Astrocyte (in vitro differentiated cells and primary cell): ENCODE measurements at regions not wholly inside any gene's neighbourhood (a gene's known extent, or its start where the extent isn't known, plus 50 kb on each side); places are given as distances from the start of the nearest gene placed in this dataset.
A peak's percentile ranks its signal among the peaks of the same experiment; 100 is the strongest.

Experiments used
- DNase-seq: peaks from one replicate; pipeline ENCODE4 v3.0.0-alpha.2; 2010; ENCODE audit warnings: low read depth
- FAIRE-seq: peaks from 2 replicates; lab custom pipeline; 2011; peaks lifted over from hg19 to GRCh38; lab: Jason Lieb, UNC
- H2AFZ ChIP-seq: 2 replicates; pipeline ENCODE4 v1.6.0; 2012; ENCODE audit warnings: low read depth, low read length, inconsistent platforms
- H3K27ac ChIP-seq: 2 replicates; pipeline ENCODE4 v1.5.1; 2011; ENCODE audit warnings: low read depth, low read length, inconsistent platforms
- H3K27me3 ChIP-seq: 2 replicates; pipeline ENCODE4 v1.6.0; 2011; ENCODE audit warnings: low read length, inconsistent platforms; ENCODE audit not compliant: insufficient read depth
- H3K36me3 ChIP-seq: 2 replicates; pipeline ENCODE4 v1.5.1; 2011; ENCODE audit warnings: low read length, inconsistent platforms; ENCODE audit not compliant: insufficient read depth
- H3K4me1 ChIP-seq: 2 replicates; pipeline ENCODE4 v1.5.1; 2011; ENCODE audit warnings: low read length, inconsistent platforms; ENCODE audit not compliant: insufficient read depth
- H3K4me2 ChIP-seq: 2 replicates; pipeline ENCODE4 v1.6.0; 2012; ENCODE audit warnings: low read length, inconsistent platforms
- H3K4me3 ChIP-seq: 2 replicates; pipeline ENCODE4 v1.5.1; 2011; ENCODE audit warnings: low read depth, mild to moderate bottlenecking, low read length, inconsistent platforms; ENCODE audit not compliant: insufficient read depth
- H3K79me2 ChIP-seq: 2 replicates; pipeline ENCODE4 v1.6.0; 2012; ENCODE audit warnings: mild to moderate bottlenecking, low read length, inconsistent platforms; ENCODE audit not compliant: insufficient read depth
- H3K9ac ChIP-seq: 2 replicates; pipeline ENCODE4 v1.6.0; 2012; ENCODE audit warnings: mild to moderate bottlenecking, low read length, inconsistent platforms
- H3K9me3 ChIP-seq: 2 replicates; pipeline ENCODE4 v1.5.1; 2012; ENCODE audit warnings: low read depth, mild to moderate bottlenecking, low read length, inconsistent platforms; ENCODE audit not compliant: insufficient read depth
- H4K20me1 ChIP-seq: 2 replicates; pipeline ENCODE4 v1.6.0; 2012; ENCODE audit warnings: low read length, inconsistent platforms; ENCODE audit not compliant: insufficient read depth
- H3K27ac Mint-ChIP-seq: one replicate; pipeline ENCODE4 v1.8.0; 2021; ENCODE audit warnings: mild to moderate bottlenecking, mixed read lengths; ENCODE audit not compliant: unreplicated experiment
- H3K27me3 Mint-ChIP-seq: one replicate; pipeline ENCODE4 v1.8.0; 2021; ENCODE audit warnings: low read depth, mixed read lengths; ENCODE audit not compliant: unreplicated experiment
- H3K36me3 Mint-ChIP-seq: one replicate; pipeline ENCODE4 v1.8.0; 2021; ENCODE audit warnings: low read depth, mixed read lengths; ENCODE audit not compliant: unreplicated experiment
- H3K4me1 Mint-ChIP-seq: one replicate; pipeline ENCODE4 v1.8.0; 2021; ENCODE audit warnings: low read depth, mixed read lengths; ENCODE audit not compliant: unreplicated experiment
- H3K4me3 Mint-ChIP-seq: one replicate; pipeline ENCODE4 v1.8.0; 2021; ENCODE audit warnings: mild to moderate bottlenecking, moderate library complexity, mixed read lengths; ENCODE audit not compliant: unreplicated experiment
- H3K9me3 Mint-ChIP-seq: one replicate; pipeline ENCODE4 v1.8.0; 2021; ENCODE audit warnings: mild to moderate bottlenecking, mixed read lengths; ENCODE audit not compliant: unreplicated experiment
- CTCF ChIP-seq: IDR thresholded peaks from 2 replicates; pipeline ENCODE4 v1.5.1; 2011; ENCODE audit warnings: low read depth, mild to moderate bottlenecking, inconsistent platforms, low read length, moderate library complexity; ENCODE audit not compliant: insufficient read depth
- EZH2 ChIP-seq: IDR thresholded peaks from 2 replicates; pipeline ENCODE4 v1.6.1; 2012; ENCODE audit warnings: mild to moderate bottlenecking, low read length, inconsistent platforms; ENCODE audit not compliant: insufficient read depth

DNA sequence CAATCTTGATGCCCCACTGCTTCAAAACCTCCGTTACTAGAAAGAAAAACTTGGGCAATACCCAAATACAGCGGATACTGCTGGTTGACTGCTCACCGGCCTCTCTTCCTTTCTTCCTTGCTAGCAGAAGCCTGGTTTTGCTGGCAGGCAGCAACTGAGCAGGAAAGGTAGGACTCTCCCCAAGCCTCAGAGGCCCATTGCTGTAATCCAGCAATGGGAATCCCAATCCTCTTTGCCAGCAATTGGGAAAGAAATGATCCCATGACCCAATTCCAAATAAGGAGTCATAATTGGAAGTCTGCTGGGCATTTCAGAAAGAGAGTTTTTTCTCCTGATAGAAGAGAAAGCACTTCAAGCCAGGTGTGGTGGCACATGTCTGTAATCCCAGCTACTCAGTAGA, 394.5 kb downstream of the BCOR start:
- TF ChIP-seq EZH2 (no peak), CTCF (no peak)
- peaks cover 10% of the 10 kb centered on the region for H3K27me3 Mint-ChIP-seq
- no peak overlapping the region for H3K4me2 ChIP-seq
- H3K4me3 ChIP-seq, result no peak overlapping the region
- no peaks in the 10 kb centered on the region for H3K9me3 ChIP-seq
- no peaks in the 10 kb centered on the region for H3K36me3 ChIP-seq
- H3K27me3 ChIP-seq, result no peaks in the 10 kb centered on the region
- H3K9me3 Mint-ChIP-seq, result no peaks in the 10 kb centered on the region
- no peaks in the 10 kb centered on the region for H4K20me1 ChIP-seq
- no peak overlapping the region for H3K27ac Mint-ChIP-seq
- no peaks in the 10 kb centered on the region for H3K4me1 ChIP-seq
- H3K36me3 Mint-ChIP-seq, result no peaks in the 10 kb centered on the region
- no peak for FAIRE-seq
- H3K27ac ChIP-seq, result no peak overlapping the region
- H3K79me2 ChIP-seq, result no peaks in the 10 kb centered on the region
- DNase-seq, result no peak
- no peak overlapping the region for H2AFZ ChIP-seq
- H3K4me1 Mint-ChIP-seq, result no peaks in the 10 kb centered on the region
- H3K4me3 Mint-ChIP-seq, result no peak overlapping the region
- no peak overlapping the region for H3K9ac ChIP-seq

- H3K27ac Mint-ChIP-seq, result no peak overlapping the region
- no peaks in the 10 kb centered on the region for H3K27me3 ChIP-seq
- H3K36me3 Mint-ChIP-seq, result no peaks in the 10 kb centered on the region
- H3K4me3 ChIP-seq, result no peak overlapping the region
- no peaks in the 10 kb centered on the region for H4K20me1 ChIP-seq
- no peak overlapping the region for H3K9ac ChIP-seq
- H2AFZ ChIP-seq, result no peak overlapping the region
- no peak for DNase-seq
- no peak overlapping the region for H3K27ac ChIP-seq
- no peaks in the 10 kb centered on the region for H3K36me3 ChIP-seq
- no peaks in the 10 kb centered on the region for H3K9me3 ChIP-seq
- H3K4me3 Mint-ChIP-seq, result no peak overlapping the region
- no peak overlapping the region for H3K4me2 ChIP-seq
- no peaks in the 10 kb centered on the region for H3K4me1 Mint-ChIP-seq
- H3K79me2 ChIP-seq, result no peaks in the 10 kb centered on the region
- H3K4me1 ChIP-seq, result no peaks in the 10 kb centered on the region
- peaks cover 8% of the 10 kb centered on the region for H3K27me3 Mint-ChIP-seq
- TF ChIP-seq CTCF (no peak), EZH2 (no peak)
- FAIRE-seq, result no peak
- peaks cover 4% of the 10 kb centered on the region for H3K9me3 Mint-ChIP-seq
These were observed 393.2 kb downstream of the BCOR start for GRCh38 chrX:39704590-39704989.

GRCh38 chrX:39705290-39705689, 392.5 kb downstream of the BCOR start:
- peaks cover 4% of the 10 kb centered on the region for H3K9me3 Mint-ChIP-seq
- Histone ChIP-seq H3K4me2 (no peak overlapping the region), H4K20me1 (no peaks in the 10 kb centered on the region), H3K27me3 (no peaks in the 10 kb centered on the region), H3K9me3 (no peaks in the 10 kb centered on the region), H3K4me1 (no peaks in the 10 kb centered on the region), H3K27ac (no peak overlapping the region), H3K4me3 (no peak overlapping the region), H2AFZ (no peak overlapping the region), H3K9ac (no peak overlapping the region), H3K36me3 (no peaks in the 10 kb centered on the region), H3K79me2 (no peaks in the 10 kb centered on the region)
- no peaks in the 10 kb centered on the region for H3K4me1 Mint-ChIP-seq
- peak; percentile 97 for FAIRE-seq
- peaks cover 4% of the 10 kb centered on the region for H3K27me3 Mint-ChIP-seq
- peak; percentile 83 for DNase-seq
- TF ChIP-seq EZH2, result no peak
- TF ChIP-seq CTCF, result peak; percentile 49
- no peaks in the 10 kb centered on the region for H3K36me3 Mint-ChIP-seq
- H3K4me3 Mint-ChIP-seq, result no peak overlapping the region
- H3K27ac Mint-ChIP-seq, result no peak overlapping the region
